ENCODE measurements at regions not wholly inside any gene's neighbourhood (a gene's known extent, or its start where the extent isn't known, plus 50 kb on each side); places are given as distances from the start of the nearest gene placed in this dataset.

GRCh38 chr5:92500752-92501151, 1080.3 kb downstream of the NR2F1-AS1 start:
- TF ChIP-seq CTCF (conservative IDR thresholded peaks at IDR 0.05; ENCODE audit: low read depth in 2 of 2): no peak
- no peak for TF ChIP-seq STAT1 (IDR thresholded peaks at IDR 0.05; ENCODE audit: unreplicated experiment)
- TF ChIP-seq POLR2AphosphoS5 (IDR thresholded peaks at IDR 0.05; ENCODE audit: low read depth): no peak
- no peak for TF ChIP-seq EZH2 (IDR thresholded peaks at IDR 0.05; ENCODE audit: low read depth, unreplicated experiment)
- no peak for TF ChIP-seq ZNF331 (CRISPR knock-in tag; IDR thresholded peaks at IDR 0.05; ENCODE audit: low read depth)
- no peak for TF ChIP-seq EZH2phosphoT487 (IDR thresholded peaks at IDR 0.05; ENCODE audit: unreplicated experiment)

Data from GM23338 (cell line).